ENCODE measurements at regions not wholly inside any gene's neighbourhood (a gene's known extent, or its start where the extent isn't known, plus 50 kb on each side); places are given as distances from the start of the nearest gene placed in this dataset.

GRCh38 chr5:5025774-5026408 is 114.2 kb upstream of the ADAMTS16 start:
- no peak for TF ChIP-seq CTCF (IDR thresholded peaks at IDR 0.05)
- no peak for TF ChIP-seq POLR2A (IDR thresholded peaks at IDR 0.05)

Measured in esophagus squamous epithelium (tissue), 4 donors.